GM23338 (cell line): ENCODE measurements at regions not wholly inside any gene's neighbourhood (a gene's known extent, or its start where the extent isn't known, plus 50 kb on each side); places are given as distances from the start of the nearest gene placed in this dataset.

Experiments
- ATAC-seq: fragments of 200-7000 bp; cut with Tn5 transposase; 3 replicates; pipeline ENCODE4 v1.9.1; 2020
- DNase-seq: peaks from one replicate; pipeline ENCODE4 v3.0.0-alpha.2; 2015; ENCODE audit warnings: low spot score
- H2AFZ ChIP-seq: fragments of 200-600 bp; sonication (generic); 2 replicates; pipeline ENCODE4 v1.8.0; 2016; ENCODE audit warnings: antibody characterized with exemption, mild to moderate bottlenecking, moderate library complexity
- H3F3A ChIP-seq: fragments of 200-600 bp; sonication (generic); replicated peaks from 2 replicates; pipeline ENCODE4 v1.8.0; 2017; ENCODE audit warnings: antibody characterized with exemption, mixed run types, low read depth
- H3K27ac ChIP-seq: fragments of 200-600 bp; sonication (generic); 2 replicates; pipeline ENCODE4 v1.6.1; 2016; ENCODE audit warnings: low read depth
- H3K27me3 ChIP-seq: fragments of 200-600 bp; sonication (generic); 2 replicates; pipeline ENCODE4 v1.8.0; 2016; ENCODE audit warnings: mild to moderate bottlenecking, mixed run types, moderate library complexity; ENCODE audit not compliant: insufficient read depth
- H3K36me3 ChIP-seq: fragments of 200-600 bp; sonication (generic); 2 replicates; pipeline ENCODE4 v1.8.0; 2016; ENCODE audit warnings: mild to moderate bottlenecking; ENCODE audit not compliant: insufficient read depth
- H3K4me1 ChIP-seq: fragments of 200-600 bp; sonication (generic); 2 replicates; pipeline ENCODE4 v1.8.0; 2016; ENCODE audit warnings: mild to moderate bottlenecking, moderate library complexity; ENCODE audit not compliant: insufficient read depth
- H3K4me2 ChIP-seq: fragments of 200-600 bp; sonication (generic); 2 replicates; pipeline ENCODE4 v1.7.1; 2017; ENCODE audit warnings: mixed run types
- H3K4me3 ChIP-seq: fragments of 200-600 bp; sonication (generic); 2 replicates; pipeline ENCODE4 v1.6.1; 2016; ENCODE audit warnings: mixed run types
- H3K79me2 ChIP-seq: fragments of 200-600 bp; sonication (generic); replicated peaks from 2 replicates; pipeline ENCODE4 v1.8.0; 2017; ENCODE audit warnings: mild to moderate bottlenecking; ENCODE audit not compliant: insufficient read depth
- H3K9me2 ChIP-seq: fragments of 200-600 bp; sonication (generic); 2 replicates; pipeline ENCODE4 v1.8.0; 2017; ENCODE audit not compliant: insufficient read depth
- H4K20me1 ChIP-seq: fragments of 200-600 bp; sonication (generic); replicated peaks from 2 replicates; pipeline ENCODE4 v1.8.0; 2017; ENCODE audit warnings: mild to moderate bottlenecking; ENCODE audit not compliant: insufficient read depth
- H3K27ac Mint-ChIP-seq: 2 replicates; pipeline ENCODE4 v1.8.0; 2020; ENCODE audit warnings: inconsistent platforms, mild to moderate bottlenecking, moderate library complexity, mixed read lengths
- H3K27me3 Mint-ChIP-seq: 3 replicates; pipeline ENCODE4 v1.8.0; 2022; ENCODE audit warnings: low read depth, mild to moderate bottlenecking, moderate library complexity, mixed read lengths, inconsistent platforms; ENCODE audit not compliant: insufficient read depth, poor library complexity
- H3K36me3 Mint-ChIP-seq: 3 replicates; pipeline ENCODE4 v1.8.0; 2021; ENCODE audit warnings: low read depth, mild to moderate bottlenecking, inconsistent platforms, moderate library complexity, mixed read lengths
- H3K4me1 Mint-ChIP-seq: 3 replicates; pipeline ENCODE4 v1.8.0; 2020; ENCODE audit warnings: mild to moderate bottlenecking, inconsistent platforms, mixed read lengths
- H3K4me3 Mint-ChIP-seq: 3 replicates; pipeline ENCODE4 v1.8.0; 2021; ENCODE audit warnings: moderate library complexity, mild to moderate bottlenecking, inconsistent platforms, mixed read lengths
- H3K9me3 Mint-ChIP-seq: 3 replicates; pipeline ENCODE4 v1.8.0; 2020; ENCODE audit warnings: moderate library complexity, mild to moderate bottlenecking, inconsistent platforms, mixed read lengths
- CREB1 ChIP-seq: fragments of 250-450 bp; sonication (Bioruptor Pico); IDR thresholded peaks from 2 replicates; pipeline ENCODE4 v1.5.0; 2020; ENCODE audit warnings: low read depth, mild to moderate bottlenecking, moderate library complexity
- CTCF ChIP-seq, 2 experiments: fragments of 200-600 bp in 1 of 2; sonication (generic) in 1 of 2; conservative IDR thresholded peaks; 2 replicates each; pipeline versions ENCODE4 v1.5.1 to v1.6.1; 2016 to 2017; ENCODE audit warnings: antibody characterized with exemption in 2 of 2, low read depth in 2 of 2, mild to moderate bottlenecking in 2 of 2, moderate library complexity in 1 of 2
- ETS1 ChIP-seq: IDR thresholded peaks from 2 replicates; pipeline ENCODE4 v1.6.1; 2016; ENCODE audit warnings: antibody characterized with exemption
- EZH2phosphoT487 ChIP-seq: fragments of 200-600 bp; sonication (generic); IDR thresholded peaks from one replicate; pipeline ENCODE4 v1.8.1; 2018; ENCODE audit warnings: antibody characterized with exemption; ENCODE audit not compliant: unreplicated experiment
- NANOG ChIP-seq: IDR thresholded peaks from 2 replicates; pipeline ENCODE4 v1.6.1; 2016; ENCODE audit warnings: antibody characterized with exemption, borderline replicate concordance
- POLR2AphosphoS5 ChIP-seq: IDR thresholded peaks from 2 replicates; pipeline ENCODE4 v1.6.1; 2016; ENCODE audit warnings: antibody characterized with exemption, low read depth
- REST ChIP-seq: IDR thresholded peaks from one replicate; pipeline ENCODE4 v1.6.1; 2018; ENCODE audit warnings: antibody characterized with exemption; ENCODE audit not compliant: unreplicated experiment
- STAT1 ChIP-seq: IDR thresholded peaks from one replicate; pipeline ENCODE4 v1.6.1; 2016; ENCODE audit warnings: antibody characterized with exemption; ENCODE audit not compliant: unreplicated experiment
- ZNF114 ChIP-seq: fragments of 250-450 bp; sonication (Bioruptor Pico); IDR thresholded peaks from 2 replicates; pipeline ENCODE4 v1.5.0; 2020; ENCODE audit warnings: mild to moderate bottlenecking, moderate library complexity

GRCh38 chr1:88061492-88062177 is 622.4 kb upstream of the PKN2 start:
- no peaks in the 10 kb centered on the region; the same call in 1 of the 2 replicates for H3K9me2 ChIP-seq
- H2AFZ ChIP-seq, result no peak overlapping the region
- H3K4me3 ChIP-seq, result no peak overlapping the region
- H3F3A ChIP-seq, result no peaks in the 10 kb centered on the region
- no peaks in the 10 kb centered on the region for H3K27me3 ChIP-seq
- H3K27me3 Mint-ChIP-seq, result no peaks in the 10 kb centered on the region
- no peak overlapping the region for H3K4me2 ChIP-seq
- H3K27ac Mint-ChIP-seq, result no peak overlapping the region
- no peaks in the 10 kb centered on the region for H4K20me1 ChIP-seq
- no peaks in the 10 kb centered on the region for H3K9me3 Mint-ChIP-seq
- TF ChIP-seq CTCF (conservative IDR thresholded peaks at IDR 0.05; ENCODE audit: low read depth in 2 of 2), result peak; percentile 89 to 100
- TF ChIP-seq CREB1, result no peak
- DNase-seq (peak; percentile 86), ATAC-seq (peak; percentile 97)
- peaks cover 4% of the 10 kb centered on the region; the same call in 2 of the 3 replicates for H3K4me1 Mint-ChIP-seq
- no peaks in the 10 kb centered on the region for H3K79me2 ChIP-seq
- H3K27ac ChIP-seq, result no peak overlapping the region
- no peaks in the 10 kb centered on the region for H3K4me1 ChIP-seq
- H3K36me3 Mint-ChIP-seq, result no peaks in the 10 kb centered on the region
- no peaks in the 10 kb centered on the region for H3K36me3 ChIP-seq
- H3K4me3 Mint-ChIP-seq, result no peak overlapping the region

- no peaks in the 10 kb centered on the region for H3K9me3 Mint-ChIP-seq
- no peak for TF ChIP-seq STAT1
- no peak for TF ChIP-seq POLR2AphosphoS5
- no peak for TF ChIP-seq ZNF114 (CRISPR knock-in tag)
- TF ChIP-seq CTCF (conservative IDR thresholded peaks at IDR 0.05; ENCODE audit: low read depth in 2 of 2), result no peak
- TF ChIP-seq CREB1, result no peak
- TF ChIP-seq REST, result no peak
- TF ChIP-seq NANOG, result no peak
- TF ChIP-seq ETS1, result no peak
- TF ChIP-seq EZH2phosphoT487, result no peak
Measured at GRCh38 chr1:88062650-88063153, 621.4 kb upstream of the PKN2 start.

More at GRCh38 chr1:88062650-88063153, 621.4 kb upstream of the PKN2 start:
- Histone ChIP-seq H4K20me1 (no peaks in the 10 kb centered on the region), H3K27ac (no peak overlapping the region), H2AFZ (no peak overlapping the region), H3K27me3 (no peaks in the 10 kb centered on the region), H3F3A (no peaks in the 10 kb centered on the region), H3K79me2 (no peaks in the 10 kb centered on the region), H3K4me2 (no peak overlapping the region), H3K4me1 (no peaks in the 10 kb centered on the region), H3K4me3 (no peak overlapping the region), H3K9me2 (no peaks in the 10 kb centered on the region), H3K36me3 (no peaks in the 10 kb centered on the region)
- H3K4me3 Mint-ChIP-seq, result no peak overlapping the region
- H3K27ac Mint-ChIP-seq, result no peak overlapping the region
- H3K36me3 Mint-ChIP-seq, result no peaks in the 10 kb centered on the region
- peaks cover 4% of the 10 kb centered on the region; the same call in 2 of the 3 replicates for H3K4me1 Mint-ChIP-seq
- H3K27me3 Mint-ChIP-seq, result no peaks in the 10 kb centered on the region
- ATAC-seq (no peak), DNase-seq (no peak)
